DOHH2 (cell line): ENCODE measurements at regions not wholly inside any gene's neighbourhood (a gene's known extent, or its start where the extent isn't known, plus 50 kb on each side); places are given as distances from the start of the nearest gene placed in this dataset.

ENCODE experiments used
- H3F3A ChIP-seq: fragments of 200-600 bp; sonication (generic), shearing (Covaris generic); 2 replicates; pipeline ENCODE4 v1.6.0; 2016; ENCODE audit warnings: antibody characterized with exemption, mild to moderate bottlenecking; ENCODE audit not compliant: control insufficient read depth, insufficient read depth
- H3K27ac ChIP-seq: fragments of 200-600 bp; sonication (generic); 2 replicates; pipeline ENCODE4 v1.5.1; 2014; ENCODE audit warnings: low read depth, mild to moderate bottlenecking, low read length, moderate library complexity
- H3K27me3 ChIP-seq: fragments of 200-600 bp; sonication (generic); 2 replicates; pipeline ENCODE4 v1.6.1; 2014; ENCODE audit warnings: mild to moderate bottlenecking, low read length, mixed read lengths; ENCODE audit not compliant: control insufficient read depth
- H3K36me3 ChIP-seq: fragments of 200-600 bp; sonication (generic); 2 replicates; pipeline ENCODE4 v1.6.1; 2014; ENCODE audit warnings: mild to moderate bottlenecking, low read length, moderate library complexity, mixed read lengths; ENCODE audit not compliant: control insufficient read depth
- H3K4me1 ChIP-seq: fragments of 200-600 bp; sonication (generic); 2 replicates; pipeline ENCODE4 v1.6.1; 2014; ENCODE audit warnings: mild to moderate bottlenecking, low read length, mixed read lengths; ENCODE audit not compliant: control insufficient read depth
- H3K4me2 ChIP-seq: fragments of 200-600 bp; sonication (generic); 2 replicates; pipeline ENCODE4 v1.6.0; 2014; ENCODE audit warnings: mild to moderate bottlenecking, low read length, moderate library complexity
- H3K4me3 ChIP-seq: fragments of 200-600 bp; sonication (generic); 2 replicates; pipeline ENCODE4 v1.5.1; 2014; ENCODE audit warnings: mild to moderate bottlenecking, low read length, mixed read lengths
- H3K79me2 ChIP-seq: fragments of 200-600 bp; sonication (generic); 2 replicates; pipeline ENCODE4 v1.6.1; 2014; ENCODE audit warnings: mild to moderate bottlenecking, low read length, mixed read lengths; ENCODE audit not compliant: control insufficient read depth
- H3K9me2 ChIP-seq: fragments of 200-600 bp; sonication (generic); replicated peaks from 2 replicates; pipeline ENCODE4 v1.6.1; 2014; ENCODE audit warnings: mild to moderate bottlenecking, low read length, mixed read lengths; ENCODE audit not compliant: control insufficient read depth
- H3K9me3 ChIP-seq: fragments of 200-600 bp; sonication (generic); 2 replicates; pipeline ENCODE4 v1.6.1; 2014; ENCODE audit warnings: antibody characterized with exemption, low read length, mixed read lengths; ENCODE audit not compliant: control insufficient read depth, insufficient read depth
- H4K20me1 ChIP-seq: fragments of 200-600 bp; sonication (generic); 2 replicates; pipeline ENCODE4 v1.6.0; 2014; ENCODE audit warnings: low read depth, mild to moderate bottlenecking, antibody characterized with exemption, low read length, moderate library complexity; ENCODE audit not compliant: control insufficient read depth, insufficient read depth
- CTCF ChIP-seq: fragments of 200-600 bp; sonication (generic); IDR thresholded peaks from one replicate; pipeline ENCODE4 v1.5.1; 2014; ENCODE audit warnings: antibody characterized with exemption, mild to moderate bottlenecking, low read depth, low read length; ENCODE audit not compliant: poor library complexity, severe bottlenecking
- EZH2phosphoT487 ChIP-seq: fragments of 200-600 bp; sonication (generic); IDR thresholded peaks from 2 replicates; pipeline ENCODE4 v1.6.1; 2017; ENCODE audit warnings: borderline replicate concordance, mild to moderate bottlenecking, antibody characterized with exemption, low read length, moderate library complexity, mixed read lengths

GRCh38 chr5:165665735-165666400 is 2160.4 kb downstream of the MAT2B start:
- Histone ChIP-seq H3K4me3 (no peak overlapping the region), H3K36me3 (no peaks in the 10 kb centered on the region), H4K20me1 (no peaks in the 10 kb centered on the region), H3K4me1 (no peaks in the 10 kb centered on the region), H3F3A (no peaks in the 10 kb centered on the region), H3K27ac (no peak overlapping the region), H3K9me3 (no peaks in the 10 kb centered on the region), H3K9me2 (no peaks in the 10 kb centered on the region), H3K4me2 (no peak overlapping the region), H3K27me3 (no peaks in the 10 kb centered on the region), H3K79me2 (no peaks in the 10 kb centered on the region)
- no peak for TF ChIP-seq CTCF
- TF ChIP-seq EZH2phosphoT487 = no peak

GRCh38 chr5:165673499-165673898 is 2168.1 kb downstream of the MAT2B start:
- no peaks in the 10 kb centered on the region for H3K27me3 ChIP-seq
- H3K36me3 ChIP-seq = no peaks in the 10 kb centered on the region
- H3K79me2 ChIP-seq = no peaks in the 10 kb centered on the region
- no peaks in the 10 kb centered on the region for H3F3A ChIP-seq
- TF ChIP-seq EZH2phosphoT487 (no peak), CTCF (no peak)
- no peaks in the 10 kb centered on the region for H3K9me3 ChIP-seq
- H3K4me2 ChIP-seq = no peak overlapping the region
- H3K9me2 ChIP-seq = no peaks in the 10 kb centered on the region
- H3K4me1 ChIP-seq = no peaks in the 10 kb centered on the region
- H3K4me3 ChIP-seq = no peak overlapping the region
- H4K20me1 ChIP-seq = no peaks in the 10 kb centered on the region
- H3K27ac ChIP-seq = no peak overlapping the region

GRCh38 chr5:165695796-165696195 is 2190.4 kb downstream of the MAT2B start:
- TF ChIP-seq CTCF = no peak
- TF ChIP-seq EZH2phosphoT487 = no peak
- Histone ChIP-seq H3K4me2 (no peak overlapping the region), H3K36me3 (no peaks in the 10 kb centered on the region)

More at GRCh38 chr5:165695796-165696195, 2190.4 kb downstream of the MAT2B start:
- Histone ChIP-seq H3K27me3 (no peaks in the 10 kb centered on the region), H4K20me1 (no peaks in the 10 kb centered on the region), H3F3A (no peaks in the 10 kb centered on the region), H3K4me3 (no peak overlapping the region), H3K4me1 (no peaks in the 10 kb centered on the region), H3K27ac (no peak overlapping the region), H3K79me2 (no peaks in the 10 kb centered on the region), H3K9me3 (no peaks in the 10 kb centered on the region), H3K9me2 (no peaks in the 10 kb centered on the region)
